Amniotic stem cell (primary cell): ENCODE measurements at regions not wholly inside any gene's neighbourhood (a gene's known extent, or its start where the extent isn't known, plus 50 kb on each side); places are given as distances from the start of the nearest gene placed in this dataset.

Experiments used
- DNase-seq: peaks from one replicate; lab custom pipeline; 2025; lab: John Stamatoyannopoulos, UW

DNA sequence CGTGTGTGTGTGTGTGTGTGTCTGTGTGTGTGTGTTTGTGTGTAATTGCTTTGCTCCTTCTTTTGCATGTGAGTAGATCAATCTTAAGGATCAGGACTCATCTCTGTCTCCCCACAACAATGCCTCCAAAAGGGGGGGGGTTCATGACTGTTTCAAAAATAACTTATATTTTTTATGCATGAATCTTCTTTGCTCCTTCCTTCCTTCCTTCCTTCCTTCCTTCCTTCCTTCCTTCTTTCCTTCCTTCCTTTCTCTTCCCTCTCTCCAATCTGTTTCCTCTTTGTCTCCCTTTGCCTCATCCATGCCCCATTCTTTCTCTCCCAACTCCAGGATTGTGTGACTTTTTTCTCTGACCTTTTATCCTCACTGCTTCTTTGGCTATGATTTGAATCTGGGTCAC lies 126.4 kb upstream of the OSMR start:
- DNase-seq: no peak

DNA sequence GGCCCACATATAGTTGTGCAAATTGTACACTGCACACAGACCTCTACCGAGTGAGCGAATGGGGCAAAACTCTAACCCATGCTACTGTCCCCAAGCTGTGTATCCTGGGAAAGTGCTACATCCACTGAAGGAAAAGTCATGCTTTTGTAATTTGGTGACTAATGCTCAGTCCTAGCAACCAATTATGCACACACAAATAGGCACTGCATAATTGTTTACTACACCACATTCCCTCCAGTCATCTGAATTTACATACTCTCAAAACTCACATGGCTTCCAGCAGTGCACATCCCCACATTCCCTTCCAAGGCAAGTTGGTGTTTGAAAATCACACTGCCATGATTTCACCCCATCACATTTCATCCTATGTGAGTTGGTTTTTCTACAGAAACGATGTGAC lies 125.9 kb upstream of the OSMR start:
- no peak for DNase-seq

DNA sequence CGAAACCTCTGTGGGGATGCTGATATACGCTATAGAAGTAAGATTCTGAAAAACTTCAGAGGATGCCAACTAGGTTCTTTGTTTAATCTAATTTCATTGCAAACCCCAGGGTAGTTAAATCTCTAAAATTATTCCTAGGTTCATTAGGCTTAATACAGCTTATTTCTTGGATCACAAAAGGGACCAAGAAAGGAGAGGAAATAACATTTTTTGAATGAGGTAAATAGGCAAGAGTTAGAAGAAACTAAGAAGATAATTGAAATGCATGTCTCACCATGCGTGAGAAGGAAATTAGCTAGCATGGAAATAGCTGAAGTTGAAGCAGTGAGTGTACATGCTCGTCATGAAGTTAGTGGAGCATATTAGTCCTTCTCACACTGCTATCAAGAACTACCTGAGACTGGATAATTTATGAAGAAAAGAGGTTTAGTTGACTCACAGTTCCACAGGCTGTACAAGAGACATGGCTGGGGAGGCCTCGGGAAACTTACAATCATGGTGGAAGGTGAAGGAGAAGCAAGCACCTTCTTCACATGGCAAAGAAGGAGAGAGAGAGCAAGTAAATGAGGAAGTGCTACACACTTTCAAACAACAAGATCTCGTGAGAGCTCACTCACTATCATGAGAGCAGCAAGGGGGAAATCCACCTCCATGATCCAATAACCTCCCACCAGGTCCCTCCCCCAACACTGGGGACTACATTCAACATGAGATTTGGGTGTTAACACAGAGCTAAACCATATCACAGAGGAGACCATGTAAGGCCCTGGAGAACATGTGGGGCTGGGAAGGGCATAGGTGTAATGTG lies 125.1 kb upstream of the OSMR start:
- no peak for DNase-seq

DNA sequence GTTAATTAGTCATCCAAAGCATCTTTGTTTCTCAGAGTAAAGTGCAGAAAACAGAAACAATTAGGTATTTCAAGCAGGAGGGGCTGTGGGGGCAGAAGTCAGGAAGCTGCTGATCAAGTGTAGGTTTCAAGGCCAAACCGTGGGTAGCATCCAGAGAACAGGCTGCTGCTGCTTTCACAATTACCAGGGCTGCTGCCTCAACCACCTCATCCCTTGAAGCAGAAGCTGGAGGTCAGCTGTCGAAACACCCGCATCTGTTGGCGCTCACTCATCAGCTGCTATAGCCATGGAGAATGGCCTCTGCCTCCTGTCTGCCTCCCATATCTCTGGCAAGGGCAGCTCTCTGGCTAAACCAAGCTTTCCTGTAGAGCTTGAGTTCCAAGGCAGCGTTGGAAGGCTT lies 122.9 kb upstream of the OSMR start:
- DNase-seq: no peak

DNA sequence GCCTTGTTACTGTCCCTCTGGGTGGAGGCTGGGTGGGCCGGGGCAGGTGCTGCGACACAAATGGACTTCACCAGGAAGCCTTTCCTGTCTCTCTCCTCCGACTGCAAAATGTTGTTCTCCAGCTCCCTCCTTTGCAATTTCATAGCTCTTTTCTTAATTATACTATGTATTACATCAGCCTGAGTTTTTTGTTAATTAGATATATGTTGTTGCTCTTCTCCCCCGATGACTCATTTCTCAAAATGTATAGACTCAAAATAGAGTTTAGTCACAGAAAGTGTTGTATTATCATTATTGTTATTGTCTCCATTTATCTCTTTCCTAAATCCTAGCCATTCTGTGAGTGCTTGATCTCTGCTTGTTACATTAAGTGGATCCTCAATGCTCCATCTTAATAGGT lies 122.4 kb upstream of the OSMR start:
- no peak for DNase-seq

DNA sequence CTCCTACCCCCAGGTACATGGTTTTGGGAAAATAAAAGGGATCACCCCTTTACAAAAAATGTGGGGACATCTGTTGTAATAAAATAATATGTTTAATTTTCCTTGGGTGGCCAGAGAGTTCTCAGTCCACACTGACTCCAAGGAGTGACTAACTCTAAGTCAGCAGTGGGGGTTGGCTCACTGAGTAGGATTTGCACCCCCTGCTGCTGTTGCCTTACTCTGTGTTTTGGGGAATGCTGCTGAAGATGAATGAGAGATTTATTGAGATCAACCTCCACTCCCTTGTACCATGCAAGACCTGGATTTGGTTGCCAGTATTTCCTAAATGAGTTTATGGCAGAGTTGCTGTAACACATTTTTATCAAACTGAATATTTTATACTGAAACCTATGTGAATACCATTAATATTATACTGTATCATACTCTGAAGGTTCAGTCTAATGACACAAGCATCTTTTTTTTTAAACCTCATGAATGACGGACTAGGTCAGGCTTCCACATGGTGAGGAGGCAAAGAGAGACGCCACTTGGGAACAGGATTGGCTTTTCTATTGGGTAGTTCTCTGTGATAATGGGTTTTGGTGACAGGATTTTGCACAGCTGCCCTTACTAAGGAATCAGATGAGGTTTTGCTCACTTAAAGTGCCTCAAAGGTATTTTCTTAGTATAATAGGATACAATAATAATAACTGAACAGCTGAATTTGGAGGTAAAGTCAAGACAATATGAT lies 121.3 kb upstream of the OSMR start:
- no peak for DNase-seq

DNA sequence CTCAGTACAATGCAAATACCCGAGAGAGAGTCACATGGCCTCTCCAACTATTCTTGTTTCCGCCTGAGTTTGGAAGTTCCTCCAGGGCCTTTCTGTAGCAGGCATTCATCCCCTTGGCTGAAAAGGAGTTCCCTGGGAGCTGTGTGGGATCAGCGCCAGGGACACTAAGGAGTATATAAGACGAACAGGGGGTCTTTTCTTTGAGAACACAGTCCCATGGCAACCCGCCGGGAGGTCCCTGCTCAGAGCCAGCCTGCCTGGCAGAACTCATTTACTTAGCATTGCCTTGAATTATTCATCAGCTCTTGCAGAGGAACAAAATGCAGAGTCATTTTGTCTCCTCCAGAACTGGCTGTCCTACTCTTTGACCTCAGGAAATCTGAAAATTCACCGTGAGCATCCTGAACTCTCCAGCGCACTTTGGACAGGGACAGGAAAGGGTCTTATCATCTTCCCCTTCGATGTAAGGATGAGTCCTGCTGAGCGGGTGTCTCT lies 120.4 kb upstream of the OSMR start:
- no peak for DNase-seq

DNA sequence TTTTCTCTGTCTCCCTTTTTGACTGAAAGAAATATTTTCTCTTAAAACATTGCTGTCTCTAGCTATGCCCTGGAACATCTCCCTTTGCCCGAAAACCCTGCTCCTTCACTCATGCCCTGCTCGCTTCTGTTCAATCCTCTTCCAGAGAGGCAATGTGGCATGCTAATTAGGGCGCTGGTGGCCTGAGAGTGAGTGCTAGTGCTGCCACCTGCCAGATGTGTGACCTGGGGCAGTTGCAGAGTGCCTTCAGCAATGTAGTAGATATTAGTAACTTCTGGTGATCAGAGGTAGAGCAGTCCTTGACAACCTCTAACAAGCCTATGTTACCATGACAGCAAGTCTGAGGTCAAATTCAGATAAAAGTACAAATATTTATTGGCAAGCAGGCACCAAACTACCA lies 119.5 kb upstream of the OSMR start:
- DNase-seq: no peak

DNA sequence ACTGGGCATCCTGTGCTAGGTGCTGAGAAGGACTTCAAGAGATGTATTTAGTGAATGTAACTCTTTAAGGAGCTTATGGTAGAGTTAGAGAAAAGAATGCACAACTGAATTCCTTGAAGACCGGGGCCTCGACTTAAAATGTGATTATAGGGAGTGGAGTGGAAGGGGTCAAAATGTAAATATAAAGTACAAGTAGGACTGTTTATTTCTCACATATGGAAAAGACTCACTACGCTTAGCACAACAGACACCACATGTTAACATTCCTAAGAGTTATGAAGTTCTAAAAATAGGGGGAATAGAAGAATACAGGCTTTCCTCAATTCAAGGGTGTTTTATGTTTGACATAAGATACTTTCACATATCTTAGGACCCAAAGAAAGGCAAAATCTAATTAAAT lies 117.8 kb upstream of the OSMR start:
- no peak for DNase-seq

DNA sequence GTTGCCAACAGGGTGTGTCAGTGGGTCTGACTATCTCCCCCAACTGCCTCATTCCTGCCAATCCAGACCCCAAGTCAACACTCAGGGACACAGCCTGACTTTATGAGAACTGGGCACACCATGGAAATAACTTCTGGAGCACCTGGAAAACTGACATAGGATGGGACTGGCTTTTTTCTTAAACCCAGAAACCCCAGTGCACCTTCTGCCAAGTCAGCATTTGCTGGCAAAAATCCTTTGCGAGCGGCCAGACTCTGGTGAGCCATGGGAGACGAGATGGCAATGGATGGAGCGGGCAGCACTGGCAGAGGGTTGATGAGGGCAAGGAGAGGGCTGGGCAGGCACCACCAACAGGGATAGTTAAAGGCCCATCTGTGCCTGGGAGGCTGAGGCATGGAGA lies 114.4 kb upstream of the OSMR start:
- DNase-seq: no peak

DNA sequence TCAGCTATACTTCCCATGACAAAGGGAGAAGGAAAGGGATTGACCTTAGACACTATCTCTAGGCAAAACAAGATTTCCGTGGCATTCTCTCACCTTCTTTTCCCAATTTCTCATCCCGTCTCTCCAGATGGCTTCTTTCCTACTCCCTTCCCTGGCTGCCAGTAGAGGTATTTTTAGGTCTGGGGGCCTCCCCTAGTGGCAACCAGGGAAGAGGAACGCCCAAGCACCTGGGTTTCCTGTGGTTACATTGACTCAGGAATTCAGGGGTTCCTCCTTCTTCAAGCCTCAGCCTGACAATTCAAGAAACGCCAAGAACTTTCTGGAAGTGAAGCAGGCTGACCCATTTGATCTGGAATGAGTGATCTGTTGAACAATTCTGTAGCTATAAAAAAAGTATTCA lies 111.5 kb upstream of the OSMR start:
- no peak for DNase-seq

DNA sequence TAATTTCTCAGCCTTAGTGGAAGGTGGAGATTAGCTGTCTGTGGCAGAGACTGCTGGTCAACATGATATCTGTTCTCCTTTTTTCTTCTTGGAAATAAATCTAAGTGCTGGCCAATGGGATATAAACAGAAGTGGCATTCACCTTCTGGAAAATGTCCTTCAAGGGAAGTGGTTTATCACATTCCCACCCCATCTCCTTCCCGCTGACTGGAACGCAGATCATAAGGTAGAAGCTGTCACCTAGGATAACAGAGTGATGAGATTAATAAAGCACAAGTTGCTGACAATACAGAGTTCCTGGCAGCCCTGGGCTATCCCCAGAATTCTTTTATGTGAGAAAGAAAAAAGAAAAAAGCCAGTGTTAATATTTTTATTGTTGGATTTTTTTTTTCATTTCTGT lies 109.7 kb upstream of the OSMR start:
- no peak for DNase-seq

DNA sequence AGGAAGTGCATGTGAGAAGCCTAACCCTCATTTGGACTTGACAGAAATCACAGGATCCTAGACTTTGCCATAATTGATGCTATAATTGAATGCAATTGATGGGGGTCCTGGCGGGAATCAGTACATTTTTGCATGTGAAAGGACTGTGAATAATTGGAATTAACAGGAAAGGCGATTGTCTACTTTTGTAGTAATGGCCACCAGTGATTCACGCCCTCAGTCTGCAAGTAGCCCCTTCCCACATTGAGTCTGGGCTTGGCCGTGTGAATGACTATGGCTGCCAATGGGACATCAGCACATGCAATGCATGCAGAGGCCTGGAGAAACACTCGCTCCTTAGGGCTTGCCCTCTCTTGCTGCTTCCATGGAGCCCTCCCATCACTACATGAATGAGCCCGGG lies 107.8 kb upstream of the OSMR start:
- no peak for DNase-seq

DNA sequence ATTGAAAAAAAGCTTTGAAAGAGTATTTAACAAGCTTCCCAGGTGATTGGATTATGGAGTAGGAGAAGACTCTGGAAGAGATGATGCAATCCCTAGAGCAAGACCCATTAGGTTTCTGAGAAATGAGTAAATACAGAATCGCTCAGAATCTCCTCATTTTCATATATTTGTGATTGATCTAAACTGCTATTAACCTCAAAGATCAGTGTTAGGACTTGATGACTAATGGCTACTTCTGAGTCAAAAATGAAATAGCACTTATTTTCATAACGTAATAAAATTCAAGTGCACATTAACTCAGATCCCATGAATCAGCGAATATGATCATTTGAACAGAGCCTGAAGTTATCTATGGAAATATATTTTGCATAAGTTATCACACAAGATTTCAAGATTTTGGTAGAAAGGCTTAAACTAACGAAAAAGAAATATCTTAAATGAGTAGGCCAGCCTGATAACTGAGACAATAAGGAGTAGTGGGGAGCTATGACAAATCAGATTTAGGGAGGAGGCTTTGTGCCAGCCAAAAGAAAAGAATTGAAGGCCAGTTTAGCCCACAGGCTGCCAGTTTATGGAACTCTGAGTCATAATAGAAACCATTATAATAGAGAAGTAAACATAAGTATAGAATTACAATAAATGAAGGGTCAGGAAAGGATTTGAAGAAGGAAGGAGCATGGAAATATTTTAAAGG lies 106.7 kb upstream of the OSMR start:
- no peak for DNase-seq

DNA sequence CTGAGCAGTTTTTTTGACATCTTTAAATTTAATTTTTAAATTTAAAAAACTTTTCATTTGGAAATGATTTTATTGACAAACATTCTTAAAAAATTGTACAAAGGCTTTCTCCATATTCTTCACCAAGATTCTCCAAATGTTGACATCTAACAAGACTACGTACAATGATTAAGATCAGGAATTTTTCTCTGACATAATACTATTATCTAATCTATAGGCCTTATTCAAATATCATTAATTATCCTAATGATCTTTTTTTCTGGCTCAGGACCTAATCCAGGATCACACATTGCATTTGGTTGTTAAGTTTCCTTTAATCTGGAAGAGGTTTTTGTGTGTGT lies 106.1 kb upstream of the OSMR start:
- no peak for DNase-seq

DNA sequence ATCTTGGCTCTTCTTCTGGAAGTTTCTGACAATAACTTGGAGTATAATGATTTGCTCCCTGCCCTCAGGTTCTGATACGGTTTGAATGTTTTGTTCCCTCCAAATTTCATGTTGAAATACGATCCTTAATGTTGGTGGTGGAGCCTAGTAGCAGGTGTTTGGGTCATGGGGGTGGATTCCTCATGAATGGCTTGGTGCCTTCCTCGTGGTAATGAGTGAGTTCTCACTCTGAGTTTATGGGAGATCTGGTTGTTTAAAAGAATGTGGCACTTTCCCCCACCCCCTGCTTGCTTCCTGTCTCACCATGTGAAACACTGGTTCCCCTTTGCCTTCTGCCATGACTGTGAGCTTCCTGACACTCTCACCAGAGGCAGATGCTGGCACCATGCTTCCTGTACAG lies 103.0 kb upstream of the OSMR start:
- DNase-seq: no peak

DNA sequence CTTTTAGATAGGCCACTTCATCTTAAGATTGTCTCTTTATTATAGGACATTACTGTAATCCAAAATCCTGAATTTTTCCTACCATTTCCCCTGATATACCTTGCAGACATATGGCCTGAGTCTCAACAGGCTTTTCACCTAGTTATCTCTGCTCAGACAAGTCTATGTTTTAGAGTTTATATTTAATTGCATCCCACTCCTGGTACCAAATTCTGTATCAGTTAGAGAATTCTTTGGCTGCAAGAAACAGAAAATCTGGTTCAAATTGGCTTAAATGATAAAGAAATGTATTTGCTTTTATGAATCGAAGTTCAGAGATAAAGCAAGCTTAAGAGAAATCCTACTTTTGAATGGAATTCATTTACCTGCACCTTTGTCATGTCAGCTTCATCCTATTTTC lies 102.2 kb upstream of the OSMR start:
- no peak for DNase-seq

DNA sequence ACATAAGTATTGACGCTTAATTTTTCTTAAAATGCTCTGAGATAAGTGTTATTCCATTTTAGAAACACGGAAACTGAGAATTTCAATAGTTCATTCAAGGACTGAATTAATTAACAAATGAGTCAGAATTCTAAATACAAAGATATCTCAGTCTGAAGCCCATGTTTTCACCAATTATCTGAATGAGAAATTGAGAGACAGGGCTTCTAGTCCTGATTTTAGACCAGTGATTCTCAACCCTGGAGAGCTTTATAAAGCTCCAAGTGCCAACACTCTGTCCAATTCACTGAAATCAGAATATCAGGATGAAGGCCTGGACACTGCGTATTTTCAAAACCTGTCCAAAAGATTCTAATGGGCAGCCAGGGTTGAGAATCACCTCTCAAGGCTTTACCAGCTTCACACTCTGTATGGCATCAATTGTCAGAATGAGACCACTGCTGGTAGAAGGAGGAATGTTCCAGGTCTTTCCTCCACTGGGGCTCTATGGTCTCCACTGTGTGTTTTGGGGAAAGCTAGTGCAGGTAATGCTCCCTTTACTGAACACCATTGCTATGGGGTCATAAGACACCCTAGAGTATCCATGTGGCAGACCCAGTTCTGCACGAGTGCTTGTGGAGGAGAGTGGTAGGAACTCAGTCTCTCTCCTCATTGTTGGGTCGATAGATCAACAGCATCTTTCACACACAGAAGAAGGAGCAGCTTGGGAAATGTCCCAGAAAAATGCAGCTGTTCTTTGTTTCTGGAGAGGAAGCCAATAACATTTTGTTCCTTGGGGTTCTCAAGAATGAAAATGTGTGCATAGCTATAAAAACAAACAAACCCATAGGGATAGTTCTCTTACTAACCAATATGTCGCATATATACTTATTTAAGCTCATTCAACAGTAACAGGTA lies 99.7 kb upstream of the OSMR start:
- no peak for DNase-seq

DNA sequence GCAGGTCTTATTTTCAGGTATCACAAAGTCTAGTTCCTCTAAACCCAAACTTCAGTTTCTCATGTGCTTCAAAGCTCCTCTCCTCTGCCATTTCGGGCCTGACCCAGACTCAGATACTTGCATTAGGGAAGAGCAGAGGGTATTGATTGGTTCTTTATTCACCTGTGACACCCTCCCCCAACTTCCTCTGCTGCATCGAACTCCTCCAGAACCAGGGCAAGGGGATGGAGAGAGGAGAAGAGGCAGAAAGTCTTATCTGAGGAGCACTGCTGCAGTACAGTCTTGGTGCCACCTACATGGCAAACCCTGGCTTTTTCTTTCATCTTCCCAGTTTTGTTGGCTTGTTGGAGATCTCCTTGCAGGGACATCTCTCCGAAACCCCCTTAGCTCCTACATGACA lies 96.0 kb upstream of the OSMR start:
- no peak for DNase-seq

DNA sequence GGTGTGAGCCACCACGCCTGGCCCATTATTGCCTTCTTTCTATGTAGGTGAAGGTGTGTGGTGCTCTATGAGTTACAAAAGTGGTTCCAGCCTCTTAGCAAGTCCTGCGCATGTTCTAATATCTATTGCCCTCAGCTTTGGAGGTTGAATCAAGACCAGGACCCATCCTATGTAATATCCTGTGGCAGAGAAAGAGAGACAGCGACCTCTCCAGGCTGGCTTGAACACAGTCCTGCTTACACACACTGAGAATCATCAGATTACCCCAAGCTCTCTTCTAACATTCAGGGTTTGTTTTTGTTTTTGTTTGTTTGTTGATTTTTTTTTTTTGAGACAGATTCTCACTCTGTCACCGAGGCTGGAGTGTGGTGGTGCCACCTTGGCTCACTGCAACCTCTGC lies 94.7 kb upstream of the OSMR start:
- DNase-seq: no peak

DNA sequence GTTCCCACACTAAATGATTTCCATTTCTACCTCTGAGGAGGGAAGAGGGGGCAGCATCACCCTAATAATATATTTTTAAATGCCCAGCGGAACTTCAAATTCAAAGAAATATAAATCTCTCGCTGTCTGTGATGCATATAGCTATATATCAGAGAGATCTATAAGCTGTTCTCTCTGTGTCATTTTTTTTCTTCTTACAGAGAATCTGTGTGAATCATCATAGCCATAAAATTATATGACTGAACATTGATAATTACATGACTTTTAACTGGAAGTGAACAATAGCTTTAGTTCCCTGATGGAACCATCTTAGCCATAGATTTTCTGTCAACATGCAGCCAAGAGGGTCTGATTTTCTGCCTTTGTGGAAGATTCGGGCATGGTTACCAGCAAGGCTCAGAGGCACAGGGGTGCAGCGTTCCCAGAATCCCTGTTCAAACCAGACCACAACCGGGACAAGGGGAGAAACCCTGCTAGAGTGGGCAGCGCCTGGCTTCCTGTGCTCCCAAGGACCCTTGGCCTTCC lies 93.7 kb upstream of the OSMR start:
- no peak for DNase-seq

DNA sequence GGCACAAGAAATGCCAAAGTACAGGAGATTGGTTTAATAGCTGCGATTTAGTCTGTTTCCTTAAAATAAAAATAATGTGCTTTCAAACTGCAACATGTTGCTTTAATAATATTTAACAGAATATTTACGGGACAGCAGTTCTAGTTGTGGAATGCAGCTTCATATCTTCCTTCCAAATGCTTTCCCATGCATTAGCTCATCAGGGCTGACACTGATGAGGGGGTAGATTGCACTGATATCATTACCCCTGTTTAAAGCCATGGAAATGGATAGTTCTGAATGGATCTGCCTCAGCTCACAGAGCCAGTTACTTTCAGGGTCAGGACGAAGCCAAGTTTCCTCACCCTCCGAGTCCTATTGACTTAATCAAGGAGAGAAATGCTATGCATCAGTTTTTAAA lies 93.2 kb upstream of the OSMR start:
- DNase-seq: no peak
